Liver (tissue), 8 donors: ENCODE measurements at regions not wholly inside any gene's neighbourhood (a gene's known extent, or its start where the extent isn't known, plus 50 kb on each side); places are given as distances from the start of the nearest gene placed in this dataset.
"Not testable (repeated sequence)": the region's sequence is repeated elsewhere in the genome, so short reads cannot be mapped to it uniquely, and the experiment has no call there.

Experiments
- DNase-seq: peaks from one replicate; pipeline ENCODE4 v3.0.0-alpha.2; 2017; ENCODE audit warnings: low spot score
- H3K27ac ChIP-seq, 2 donors: one replicate each; pipeline ENCODE4 v1.7.0; 2013; ENCODE audit warnings: inconsistent platforms in 2 of 2, low read length in 2 of 2, control low read depth in 1 of 2, low read depth in 1 of 2, mild to moderate bottlenecking in 1 of 2
- H3K27me3 ChIP-seq, 4 donors: one replicate each; pipeline versions ENCODE4 v1.6.1 to v1.7.0; 2013; ENCODE audit warnings: low read length in 3 of 4, inconsistent platforms in 1 of 4, mild to moderate bottlenecking in 1 of 4, moderate library complexity in 1 of 4; ENCODE audit not compliant: control insufficient read depth in 4 of 4, insufficient read depth in 4 of 4
- H3K36me3 ChIP-seq, 4 donors: one replicate each; pipeline versions ENCODE4 v1.6.1 to v1.7.0; 2013; ENCODE audit warnings: low read length in 3 of 4, mild to moderate bottlenecking in 3 of 4, low read depth in 1 of 4, moderate library complexity in 1 of 4; ENCODE audit not compliant: control insufficient read depth in 4 of 4, insufficient read depth in 3 of 4
- H3K4me1 ChIP-seq, 4 donors: one replicate each; pipeline versions ENCODE4 v1.6.1 to v1.7.0; 2013; ENCODE audit warnings: low read length in 3 of 4, mild to moderate bottlenecking in 3 of 4, moderate library complexity in 1 of 4; ENCODE audit not compliant: control insufficient read depth in 4 of 4, insufficient read depth in 4 of 4
- H3K4me3 ChIP-seq, 3 donors: one replicate each; pipeline versions ENCODE4 v1.6.1 to v1.7.0; 2013; ENCODE audit warnings: low read length in 3 of 3, control low read depth in 1 of 3, low read depth in 1 of 3, mild to moderate bottlenecking in 1 of 3
- H3K9ac ChIP-seq, 2 donors: one replicate each; pipeline ENCODE4 v1.7.0; 2013; ENCODE audit warnings: low read length in 2 of 2, mild to moderate bottlenecking in 2 of 2, moderate library complexity in 2 of 2, control low read depth in 1 of 2, low read depth in 1 of 2
- H3K9me3 ChIP-seq, 4 donors: one replicate each; pipeline versions ENCODE4 v1.6.1 to v1.7.0; 2013; ENCODE audit warnings: low read length in 3 of 4; ENCODE audit not compliant: control insufficient read depth in 4 of 4
- CTCF ChIP-seq: fragments of 150-350 bp; IDR thresholded peaks from 2 replicates; pipeline ENCODE4 v1.5.1; 2017; ENCODE audit warnings: improper control_type of control experiment, low read depth, low read length; ENCODE audit not compliant: missing input control
- EGR1 ChIP-seq, 2 donors: IDR thresholded peaks; 2 replicates each; pipeline ENCODE4 v1.6.1; 2016 to 2018; ENCODE audit warnings: antibody characterized with exemption in 2 of 2, low read depth in 2 of 2
- FOXA1 ChIP-seq: IDR thresholded peaks from 2 replicates; pipeline ENCODE4 v1.6.1; 2016; ENCODE audit warnings: antibody characterized with exemption
- GABPA ChIP-seq, 2 donors: IDR thresholded peaks in 1 of 2; conservative IDR thresholded peaks in 1 of 2; 2 replicates each; pipeline ENCODE4 v1.6.1; 2016; ENCODE audit warnings: antibody characterized with exemption in 2 of 2, mild to moderate bottlenecking in 1 of 2, moderate library complexity in 1 of 2
- HNF4G ChIP-seq: IDR thresholded peaks from 2 replicates; pipeline ENCODE4 v1.6.1; 2016; ENCODE audit warnings: antibody characterized with exemption
- JUND ChIP-seq, 2 donors: IDR thresholded peaks; 2 replicates each; pipeline ENCODE4 v1.6.1; 2016; ENCODE audit warnings: antibody characterized with exemption in 2 of 2
- NR2F2 ChIP-seq: IDR thresholded peaks from 2 replicates; pipeline ENCODE4 v1.6.1; 2016; ENCODE audit warnings: antibody characterized with exemption
- RXRA ChIP-seq, 2 donors: IDR thresholded peaks; 2 replicates each; pipeline ENCODE4 v1.6.1; 2017 to 2018; ENCODE audit warnings: antibody characterized with exemption in 2 of 2, mild to moderate bottlenecking in 1 of 2
- SP1 ChIP-seq: IDR thresholded peaks from 2 replicates; pipeline ENCODE4 v1.6.1; 2018; ENCODE audit warnings: antibody characterized with exemption, mild to moderate bottlenecking
- TAF1 ChIP-seq: conservative IDR thresholded peaks from 2 replicates; pipeline ENCODE4 v1.6.1; 2016; ENCODE audit warnings: antibody characterized with exemption, mild to moderate bottlenecking
- WGBS: extraction: QIAGEN DNeasy Blood & Tissue Kit; methylation state at CpG from one replicate; pipeline ENCODE4 v1.1.7; 2013; 5-methylcytosine and 5-hydroxymethylcytosine counted together
- donor health status: healthy.
- donor health status: healthy.
- donor health status: healthy.
- donor health status: healthy.
- donor health status: healthy.

GRCh38 chr5:3092664-3093063, 341.2 kb upstream of the IRX2 start:
- no peak overlapping the region for H3K9ac ChIP-seq
- DNase-seq, result no peak

GRCh38 chr5:3092211-3092610, 340.7 kb upstream of the IRX2 start:
- Histone ChIP-seq H3K36me3 (no peaks in the 10 kb centered on the region), H3K27ac (no peak overlapping the region), H3K9me3 (peaks cover 0 to 4% (median under 1%) of the 10 kb centered on the region in 4 donors), H3K4me1 (no peaks in the 10 kb centered on the region), H3K9ac (no peak overlapping the region), H3K4me3 (no peak overlapping the region), H3K27me3 (peaks cover 0 to 4% (median 0%) of the 10 kb centered on the region in 4 donors)
- TF ChIP-seq GABPA (IDR thresholded peaks at IDR 0.05 in 1 of 2, conservative IDR thresholded peaks at IDR 0.05 in 1 of 2) (no peak), RXRA (IDR thresholded peaks at IDR 0.05) (no peak), EGR1 (IDR thresholded peaks at IDR 0.05; ENCODE audit: low read depth in 2 of 2) (no peak), JUND (IDR thresholded peaks at IDR 0.05) (no peak), TAF1 (no peak), NR2F2 (no peak)
- WGBS, result 68% methylated on average over 7 of the region's 7 CpGs
- DNase-seq, result no peak

More at GRCh38 chr5:3092664-3093063, 341.2 kb upstream of the IRX2 start:
- Histone ChIP-seq H3K4me3 (no peak overlapping the region), H3K9me3 (peaks cover 0 to 4% (median under 1%) of the 10 kb centered on the region in 4 donors), H3K27me3 (peaks cover 0 to 4% (median 0%) of the 10 kb centered on the region in 4 donors), H3K4me1 (no peaks in the 10 kb centered on the region), H3K27ac (no peak overlapping the region), H3K36me3 (no peaks in the 10 kb centered on the region)
- no peak for TF ChIP-seq FOXA1
- 36% methylated on average over 13 of the region's 13 CpGs for whole genome bisulfite sequencing

- DNase-seq, result no peak
- Histone ChIP-seq H3K9ac (no peak overlapping the region), H3K9me3 (peaks cover 0 to 4% (median 0%) of the 10 kb centered on the region in 4 donors), H3K27me3 (peaks cover 0 to 4% (median 0%) of the 10 kb centered on the region in 4 donors), H3K4me1 (no peaks in the 10 kb centered on the region), H3K27ac (no peak overlapping the region), H3K4me3 (no peak overlapping the region), H3K36me3 (no peaks in the 10 kb centered on the region)
- WGBS, result 45% methylated on average over 11 of the region's 11 CpGs
- no peak for TF ChIP-seq EGR1 (IDR thresholded peaks at IDR 0.05; ENCODE audit: low read depth in 2 of 2)
- no peak for TF ChIP-seq GABPA (IDR thresholded peaks at IDR 0.05 in 1 of 2, conservative IDR thresholded peaks at IDR 0.05 in 1 of 2)
- no peak for TF ChIP-seq SP1
- TF ChIP-seq HNF4G, result no peak
- TF ChIP-seq CTCF, result no peak
- no peak for TF ChIP-seq FOXA1
Measured at GRCh38 chr5:3091040-3091774, 339.7 kb upstream of the IRX2 start.

GRCh38 chr5:3090305-3090704, 338.8 kb upstream of the IRX2 start:
- H3K4me3 ChIP-seq, DNase-seq, H3K9me3 ChIP-seq, H3K36me3 ChIP-seq, H3K27me3 ChIP-seq, H3K4me1 ChIP-seq, H3K27ac ChIP-seq, H3K9ac ChIP-seq: not testable (repeated sequence)
- 79% methylated on average over 6 of the region's 6 CpGs for WGBS
